ENCODE measurements at regions not wholly inside any gene's neighbourhood (a gene's known extent, or its start where the extent isn't known, plus 50 kb on each side); places are given as distances from the start of the nearest gene placed in this dataset.
"Not testable (repeated sequence)": the region's sequence is repeated elsewhere in the genome, so short reads cannot be mapped to it uniquely, and the experiment has no call there.

- no peak for DNase-seq (ENCODE audit: low read depth in 4 of 4, low spot score in 3 of 4)
Observed at GRCh38 chr4:135464311-135464710, 1262.7 kb upstream of the PABPC4L start.

GRCh38 chr4:135447598-135447997 lies 1246.0 kb upstream of the PABPC4L start:
- DNase-seq (ENCODE audit: low read depth in 4 of 4, low spot score in 3 of 4), result not testable (repeated sequence)

DNA sequence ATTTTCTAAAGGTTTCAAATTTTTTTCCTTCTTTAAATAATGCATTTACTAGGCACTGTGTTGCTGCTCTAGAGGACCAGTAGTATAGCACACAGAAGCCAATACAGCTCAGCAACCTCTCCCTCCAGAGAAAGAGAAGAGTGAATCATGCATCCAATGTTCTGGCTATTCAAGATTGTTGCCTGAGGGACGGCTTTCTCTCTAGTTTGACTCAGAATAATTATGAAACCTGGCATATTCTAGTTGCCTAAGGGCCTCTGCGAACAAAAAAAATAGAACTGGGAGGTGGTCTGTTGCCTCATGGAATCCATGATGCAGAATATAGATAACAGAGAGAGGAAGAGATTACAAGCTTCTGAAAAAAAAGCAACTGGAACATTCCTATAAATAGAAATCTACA lies 1233.3 kb upstream of the PABPC4L start:
- no peak for DNase-seq (ENCODE audit: low read depth in 4 of 4, low spot score in 3 of 4)

DNA sequence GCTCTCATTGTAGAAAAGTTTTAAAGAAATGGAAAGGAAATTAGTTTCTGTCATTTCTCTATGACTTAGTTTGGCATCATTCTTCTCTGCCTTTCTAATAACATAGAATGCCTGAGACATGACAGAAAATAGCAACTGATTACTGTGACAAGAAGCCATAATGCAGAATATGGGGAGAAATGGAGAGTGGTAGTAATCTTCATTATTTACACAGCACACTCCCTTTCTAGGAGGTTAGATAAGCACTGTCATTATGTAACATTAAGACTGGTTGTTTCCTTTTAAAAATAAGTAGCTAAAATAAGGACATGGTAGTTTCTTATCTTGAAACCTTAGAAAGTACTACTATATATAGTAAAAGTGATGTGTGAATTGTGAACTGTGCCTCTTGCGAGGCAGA lies 1227.9 kb upstream of the PABPC4L start:
- DNase-seq (ENCODE audit: low read depth in 4 of 4, low spot score in 3 of 4), result no peak

DNA sequence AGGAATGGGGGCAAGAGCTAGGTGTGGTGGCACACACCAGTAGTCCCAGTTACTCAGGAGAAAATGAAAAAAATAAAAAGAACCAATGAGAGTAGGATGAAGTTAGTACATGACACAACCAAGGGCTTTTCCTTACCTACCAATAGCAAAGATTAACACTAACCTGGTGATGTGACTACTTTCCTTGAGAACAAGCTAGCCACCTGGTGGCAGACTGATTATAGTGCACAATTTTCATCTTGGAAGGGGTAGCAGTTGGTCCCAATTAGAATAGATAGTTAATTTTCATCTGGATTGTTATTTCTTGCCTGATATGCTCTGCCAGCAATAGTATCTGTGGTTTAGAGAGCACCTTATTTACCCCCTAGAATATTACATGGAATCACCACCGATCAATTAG lies 1216.8 kb upstream of the PABPC4L start:
- no peak for DNase-seq (ENCODE audit: low read depth in 4 of 4, low spot score in 3 of 4)

DNA sequence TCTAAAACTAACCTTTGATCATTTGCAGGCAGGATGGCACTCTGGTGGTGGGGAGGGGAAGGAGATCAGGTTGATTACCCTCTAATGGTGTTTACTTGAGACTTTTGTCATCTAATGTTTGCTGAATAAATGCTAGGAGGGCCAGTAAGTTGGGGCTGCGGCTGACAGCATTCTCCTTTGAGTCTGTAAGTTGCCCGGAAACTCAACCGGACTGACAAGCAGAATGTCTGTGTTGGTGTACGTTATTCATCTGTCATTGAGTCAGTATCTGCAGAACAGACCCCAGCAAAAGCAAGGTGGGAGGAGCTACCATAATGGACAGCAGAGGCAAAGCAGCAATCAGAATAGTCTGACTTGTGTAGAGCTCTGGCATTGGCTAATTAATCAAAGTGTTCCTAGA lies 1210.6 kb upstream of the PABPC4L start:
- no peak for DNase-seq (ENCODE audit: low read depth in 4 of 4, low spot score in 3 of 4)

DNA sequence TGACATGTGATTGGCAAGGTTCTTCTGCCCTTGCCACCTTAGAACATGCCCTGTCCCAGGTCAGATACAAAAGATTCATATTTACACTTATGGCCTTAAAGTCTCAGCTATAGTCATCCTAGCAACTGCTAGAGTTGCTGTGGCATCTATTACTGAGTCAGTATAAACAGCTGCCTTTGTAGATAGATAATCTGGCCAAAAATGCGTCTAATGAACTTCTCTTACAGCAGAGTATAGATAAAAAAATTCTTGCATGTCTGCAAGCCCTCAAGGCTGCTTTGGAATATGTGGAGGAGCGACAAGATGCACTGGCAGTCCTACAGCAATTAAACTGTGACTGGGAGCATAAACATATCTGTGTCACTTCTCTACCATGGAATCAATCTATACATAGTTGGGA lies 1209.7 kb upstream of the PABPC4L start:
- DNase-seq (ENCODE audit: low read depth in 4 of 4, low spot score in 3 of 4), result no peak

DNA sequence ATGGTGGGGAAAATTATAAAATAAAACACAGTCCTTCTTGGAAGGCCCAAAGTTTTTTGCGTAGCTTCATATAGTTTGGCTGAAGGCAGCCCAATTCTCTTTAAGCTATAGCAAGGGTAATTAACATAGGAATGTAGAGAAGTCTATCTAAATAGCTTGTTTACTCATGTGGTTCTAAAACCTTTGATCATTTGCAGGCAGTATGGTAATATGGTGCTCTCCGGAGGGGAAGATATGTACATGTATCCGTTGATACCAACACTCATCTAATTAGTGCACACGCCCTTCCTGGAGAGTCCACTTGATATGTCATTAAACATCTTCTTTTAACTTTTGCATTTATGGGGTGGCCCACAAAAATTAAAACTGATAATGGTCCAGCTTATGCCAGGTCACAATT lies 1207.7 kb upstream of the PABPC4L start:
- not testable (repeated sequence) for DNase-seq (ENCODE audit: low read depth in 4 of 4, low spot score in 3 of 4)

- DNase-seq (ENCODE audit: low read depth in 4 of 4, low spot score in 3 of 4), result no peak
Observed at GRCh38 chr4:135408109-135408508, 1206.5 kb upstream of the PABPC4L start.

DNA sequence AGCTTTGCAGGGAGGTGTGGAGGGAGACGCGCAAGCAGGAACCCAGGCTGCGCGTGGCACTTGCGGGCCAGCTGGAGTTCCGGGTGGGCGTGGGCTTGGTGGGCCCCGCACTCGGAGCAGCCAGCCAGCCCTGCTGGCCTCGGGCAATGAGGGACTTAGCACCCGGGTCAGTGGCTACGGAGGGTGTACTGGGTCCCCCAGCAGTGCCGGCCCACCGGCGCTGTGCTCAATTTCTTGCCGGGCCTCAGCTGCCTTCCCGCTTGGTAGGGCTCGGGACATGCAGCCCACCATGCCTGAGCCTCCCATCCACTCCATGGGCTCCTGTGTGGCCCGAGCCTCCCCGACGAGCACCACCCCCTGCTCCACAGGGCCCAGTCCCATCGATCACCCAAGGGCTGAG lies 1205.0 kb upstream of the PABPC4L start:
- DNase-seq (ENCODE audit: low read depth in 4 of 4, low spot score in 3 of 4), result not testable (repeated sequence)

GRCh38 chr4:135385830-135386581 lies 1184.4 kb upstream of the PABPC4L start:
- no peak for DNase-seq (ENCODE audit: low read depth in 4 of 4, low spot score in 3 of 4)

- DNase-seq (ENCODE audit: low read depth in 4 of 4, low spot score in 3 of 4), result no peak
Observed at GRCh38 chr4:135383356-135384288, 1182.0 kb upstream of the PABPC4L start.

DNA sequence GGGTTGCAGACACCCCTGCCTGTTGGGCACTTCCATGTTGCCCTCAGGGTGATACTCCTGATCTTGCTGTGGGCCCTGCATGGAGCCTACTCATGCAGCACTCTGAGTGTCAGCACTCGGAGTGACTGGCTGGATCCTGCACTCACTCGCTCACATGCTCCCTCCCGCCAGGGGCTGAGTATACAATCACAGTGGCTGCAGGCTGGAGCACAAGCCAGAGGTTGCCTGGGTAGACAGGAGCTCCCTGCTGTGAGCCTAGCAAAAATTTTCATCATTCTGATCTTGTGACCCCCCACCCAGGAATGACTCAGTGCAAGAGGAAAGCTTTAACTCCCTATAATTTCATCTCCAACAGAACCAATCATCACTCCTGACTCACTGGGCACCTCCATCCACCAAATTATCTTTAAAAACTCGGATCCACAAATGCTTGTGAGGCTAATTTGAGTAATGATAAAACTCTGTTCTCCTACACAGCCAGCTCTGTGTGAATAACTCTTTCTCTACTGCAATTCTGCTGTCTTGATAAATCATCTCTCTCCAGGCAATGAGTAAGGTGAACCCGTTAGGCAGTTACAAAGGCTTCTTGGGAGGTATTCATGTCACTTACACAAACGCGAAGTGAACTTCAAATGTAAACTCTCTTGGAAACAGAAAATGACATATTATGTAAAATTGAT lies 1180.8 kb upstream of the PABPC4L start:
- DNase-seq (ENCODE audit: low read depth in 4 of 4, low spot score in 3 of 4), result no peak

- DNase-seq (ENCODE audit: low read depth in 4 of 4, low spot score in 3 of 4), result no peak
Observed at GRCh38 chr4:135372131-135372530, 1170.5 kb upstream of the PABPC4L start.

DNA sequence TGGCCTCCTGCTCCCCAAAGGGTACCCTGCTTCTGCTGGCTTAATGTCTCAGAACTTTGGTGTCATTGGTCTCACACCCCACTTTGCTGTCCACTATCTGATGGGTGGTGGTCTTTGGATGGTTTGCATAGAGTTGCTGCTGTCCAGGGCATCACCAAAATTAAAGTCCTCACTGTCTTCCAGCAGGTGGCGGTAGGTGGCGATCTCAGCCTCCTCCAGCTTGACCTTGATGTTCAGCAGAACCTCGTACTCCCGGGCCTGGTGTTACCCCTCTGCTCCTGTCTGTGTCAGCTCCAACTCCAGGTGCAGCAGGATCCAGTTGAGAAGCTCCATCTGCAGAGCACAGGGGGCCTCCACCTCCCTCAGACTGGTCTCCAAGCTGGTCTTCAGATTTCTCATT lies 1169.5 kb upstream of the PABPC4L start:
- no peak for DNase-seq (ENCODE audit: low read depth in 4 of 4, low spot score in 3 of 4)

GRCh38 chr4:135368831-135369230 lies 1167.2 kb upstream of the PABPC4L start:
- DNase-seq (ENCODE audit: low read depth in 4 of 4, low spot score in 3 of 4), result no peak

DNA sequence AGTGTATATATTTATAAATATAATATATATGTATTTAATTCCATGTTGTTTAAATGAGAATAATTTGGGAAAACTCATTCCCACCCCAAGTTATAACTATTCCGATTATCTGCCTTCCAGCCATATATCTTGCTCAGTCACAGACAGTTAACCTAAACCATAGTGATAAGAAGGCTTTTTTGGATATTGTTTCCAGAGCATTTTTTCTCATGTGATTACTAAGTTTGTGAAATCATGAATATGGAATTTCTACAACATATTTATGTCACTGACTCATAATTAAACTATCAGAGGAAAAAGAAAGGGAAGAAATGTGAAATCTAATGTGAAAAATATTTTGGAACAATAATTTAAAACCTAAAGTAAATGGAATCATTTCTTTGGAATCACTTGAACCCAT lies 1163.5 kb upstream of the PABPC4L start:
- no peak for DNase-seq (ENCODE audit: low read depth in 4 of 4, low spot score in 3 of 4)

DNA sequence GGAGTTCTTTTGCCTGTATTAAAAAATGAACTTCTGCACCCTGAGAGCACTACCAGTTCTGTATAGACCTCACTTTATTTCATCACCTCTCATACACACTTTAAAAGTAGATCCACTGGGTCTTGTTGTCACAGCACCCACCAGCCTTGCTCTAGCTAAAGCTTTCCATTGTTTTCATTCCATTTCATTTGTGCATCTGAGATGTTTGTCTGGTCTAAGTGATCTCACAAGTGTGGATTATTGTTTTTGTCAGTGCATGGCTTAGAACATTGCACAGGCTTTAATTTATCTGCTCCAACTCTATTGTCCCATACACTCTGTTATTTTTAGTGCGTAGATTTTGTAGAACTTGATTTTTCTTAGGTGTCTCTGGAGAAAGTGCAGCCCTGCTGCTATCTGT lies 1157.5 kb upstream of the PABPC4L start:
- DNase-seq (ENCODE audit: low read depth in 4 of 4, low spot score in 3 of 4), result no peak

DNA sequence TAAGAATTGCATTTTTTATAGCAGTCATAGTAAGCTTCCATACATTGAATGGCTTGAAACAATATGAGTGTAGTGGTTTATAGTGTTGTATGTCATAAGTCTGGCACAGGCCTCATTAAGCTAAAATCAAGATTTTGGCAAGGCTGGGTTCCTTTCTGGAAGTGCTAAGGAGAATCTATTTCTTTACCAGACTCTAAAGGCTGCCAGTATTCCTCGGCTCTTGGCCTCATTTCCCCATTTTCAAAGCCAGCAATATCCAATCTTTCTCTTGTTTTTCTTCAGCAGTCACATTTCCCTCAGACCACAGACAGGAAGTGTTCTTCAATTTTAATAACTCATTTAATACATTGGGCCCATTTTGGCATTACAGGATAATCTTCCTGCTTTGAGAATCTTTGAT lies 1155.5 kb upstream of the PABPC4L start:
- DNase-seq (ENCODE audit: low read depth in 4 of 4, low spot score in 3 of 4), result no peak

- DNase-seq (ENCODE audit: low read depth in 4 of 4, low spot score in 3 of 4), result no peak
Observed at GRCh38 chr4:135354876-135355275, 1153.3 kb upstream of the PABPC4L start.

DNA sequence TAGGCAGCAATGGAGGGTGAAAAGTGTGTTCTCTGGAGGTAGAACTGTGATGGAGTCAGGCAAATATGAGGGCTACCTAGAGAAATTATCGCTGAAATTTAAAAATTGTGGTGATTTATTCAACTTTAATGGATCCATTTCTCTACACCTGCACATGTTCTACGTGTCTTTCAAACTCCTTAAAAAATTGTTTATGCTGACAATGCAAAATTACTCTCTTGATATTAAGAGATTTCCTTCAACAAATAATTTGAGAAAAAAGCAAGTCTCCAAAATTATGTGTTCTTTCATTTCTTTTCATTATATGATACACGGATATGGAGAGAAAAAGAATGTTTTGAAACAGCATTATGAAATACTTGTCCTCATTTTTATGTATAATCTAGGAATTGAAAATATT lies 1151.4 kb upstream of the PABPC4L start:
- no peak for DNase-seq (ENCODE audit: low read depth in 4 of 4, low spot score in 3 of 4)

Data from left renal pelvis (tissue), 4 donors.